Astrocyte of the cerebellum (primary cell): ENCODE measurements at regions not wholly inside any gene's neighbourhood (a gene's known extent, or its start where the extent isn't known, plus 50 kb on each side); places are given as distances from the start of the nearest gene placed in this dataset.

Experiments used
- DNase-seq: peaks from one replicate; pipeline ENCODE4 v3.0.0-alpha.2; 2011; ENCODE audit warnings: low read depth
- H3K4me3 ChIP-seq: 2 replicates; pipeline ENCODE4 v1.5.1; 2011; ENCODE audit warnings: mild to moderate bottlenecking, low read depth, low read length, moderate library complexity
- CTCF ChIP-seq: IDR thresholded peaks from 2 replicates; pipeline ENCODE4 v1.5.1; 2012; ENCODE audit warnings: low read length, low read depth, moderate library complexity, mild to moderate bottlenecking; ENCODE audit errors: missing control alignments
- in situ Hi-C: cut with HindIII; loops from 2 replicates; pipeline ENCODE4 v1.10.0; 2017; ENCODE audit warnings: low sequenced_read_pairs

- no peak for TF ChIP-seq CTCF
- in situ Hi-C loops, result no loop called here
- no peak for DNase-seq
- H3K4me3 ChIP-seq, result no peak overlapping the region
Observed at GRCh38 chr9:22808876-22809275, 362.3 kb downstream of the DMRTA1 start.

GRCh38 chr9:22809371-22809770 lies 362.7 kb downstream of the DMRTA1 start:
- no peak overlapping the region for H3K4me3 ChIP-seq
- in situ Hi-C loops, result no loop called here
- DNase-seq, result no peak
- TF ChIP-seq CTCF, result no peak

GRCh38 chr9:22813529-22813928 lies 366.9 kb downstream of the DMRTA1 start:
- no peak overlapping the region for H3K4me3 ChIP-seq
- in situ Hi-C loops, result loop anchor here (5.0 kb wide), 1 partner anchor 34 kb away; no protein-coding TSS in a partner anchor
- peak; percentile 1 for DNase-seq
- peak; percentile 36 for TF ChIP-seq CTCF

GRCh38 chr9:22815246-22815645 lies 368.6 kb downstream of the DMRTA1 start:
- no peak for TF ChIP-seq CTCF
- in situ Hi-C loops, result no loop called here
- no peak overlapping the region for H3K4me3 ChIP-seq
- no peak for DNase-seq

- TF ChIP-seq CTCF, result no peak
- H3K4me3 ChIP-seq, result no peak overlapping the region
- in situ Hi-C loops, result no loop called here
- DNase-seq, result no peak
Observed at GRCh38 chr9:22817181-22817580, 370.6 kb downstream of the DMRTA1 start.

GRCh38 chr9:22829236-22829635 lies 382.6 kb downstream of the DMRTA1 start:
- no peak for TF ChIP-seq CTCF
- no peak overlapping the region for H3K4me3 ChIP-seq
- no peak for DNase-seq
- in situ Hi-C loops, result loop anchor here (25.0 kb wide), 1 partner anchor 108 kb away; no protein-coding TSS in a partner anchor

GRCh38 chr9:22838266-22838665 lies 391.6 kb downstream of the DMRTA1 start:
- no peak for TF ChIP-seq CTCF
- no peak for DNase-seq
- in situ Hi-C loops, result loop anchor here (25.0 kb wide), 1 partner anchor 99 kb away; no protein-coding TSS in a partner anchor
- H3K4me3 ChIP-seq, result no peak overlapping the region
